ENCODE measurements at regions not wholly inside any gene's neighbourhood (a gene's known extent, or its start where the extent isn't known, plus 50 kb on each side); places are given as distances from the start of the nearest gene placed in this dataset.

DNA sequence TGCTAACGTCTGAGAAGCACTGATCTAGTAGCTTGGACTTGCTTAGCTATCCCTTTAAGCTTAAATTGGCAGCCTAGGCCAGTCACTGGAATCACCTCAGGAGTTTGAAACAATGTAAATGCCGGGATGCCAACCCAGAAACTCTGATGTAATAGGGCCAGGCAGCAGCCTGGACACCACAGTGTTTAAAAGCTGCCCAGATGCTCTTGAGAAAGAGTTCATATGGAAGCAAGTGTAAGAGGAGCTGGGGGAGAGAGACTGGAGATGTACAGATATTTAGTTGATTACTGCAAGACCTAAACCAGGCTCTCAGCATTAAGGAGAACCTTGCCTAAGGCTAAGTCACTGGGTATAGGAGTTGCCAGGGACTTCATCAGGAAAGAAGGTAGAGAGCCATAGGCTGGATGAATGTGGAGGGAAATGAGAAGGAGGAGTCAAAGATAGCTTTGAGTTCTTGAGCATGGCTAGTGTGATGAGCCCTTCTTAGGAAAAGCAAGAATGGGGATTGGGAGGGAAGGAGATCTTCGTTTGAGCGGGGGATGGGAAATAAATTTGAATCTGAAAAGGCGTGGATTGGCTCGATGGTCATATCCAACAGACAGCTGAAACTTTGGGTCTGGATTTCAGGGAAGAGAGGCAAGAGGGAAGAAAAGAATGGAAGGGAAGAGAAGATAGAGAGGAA is 392.9 kb upstream of the WWC1 start:
- TF ChIP-seq, protein P1, sequence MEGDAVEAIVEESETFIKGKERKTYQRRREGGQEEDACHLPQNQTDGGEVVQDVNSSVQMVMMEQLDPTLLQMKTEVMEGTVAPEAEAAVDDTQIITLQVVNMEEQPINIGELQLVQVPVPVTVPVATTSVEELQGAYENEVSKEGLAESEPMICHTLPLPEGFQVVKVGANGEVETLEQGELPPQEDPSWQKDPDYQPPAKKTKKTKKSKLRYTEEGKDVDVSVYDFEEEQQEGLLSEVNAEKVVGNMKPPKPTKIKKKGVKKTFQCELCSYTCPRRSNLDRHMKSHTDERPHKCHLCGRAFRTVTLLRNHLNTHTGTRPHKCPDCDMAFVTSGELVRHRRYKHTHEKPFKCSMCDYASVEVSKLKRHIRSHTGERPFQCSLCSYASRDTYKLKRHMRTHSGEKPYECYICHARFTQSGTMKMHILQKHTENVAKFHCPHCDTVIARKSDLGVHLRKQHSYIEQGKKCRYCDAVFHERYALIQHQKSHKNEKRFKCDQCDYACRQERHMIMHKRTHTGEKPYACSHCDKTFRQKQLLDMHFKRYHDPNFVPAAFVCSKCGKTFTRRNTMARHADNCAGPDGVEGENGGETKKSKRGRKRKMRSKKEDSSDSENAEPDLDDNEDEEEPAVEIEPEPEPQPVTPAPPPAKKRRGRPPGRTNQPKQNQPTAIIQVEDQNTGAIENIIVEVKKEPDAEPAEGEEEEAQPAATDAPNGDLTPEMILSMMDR (IDR thresholded peaks at IDR 0.05): no peak
- TF ChIP-seq EZH2 (IDR thresholded peaks at IDR 0.05; ENCODE audit: borderline replicate concordance, insufficient read depth, low read depth, low read length, poor library complexity, severe bottlenecking): no peak
